Uterus (tissue), 2 donors: ENCODE measurements at regions not wholly inside any gene's neighbourhood (a gene's known extent, or its start where the extent isn't known, plus 50 kb on each side); places are given as distances from the start of the nearest gene placed in this dataset.

Experiments used
- POLR2A ChIP-seq, 2 donors: fragments of 450-650 bp; IDR thresholded peaks; one replicate each; pipeline ENCODE4 v1.6.1; 2016; ENCODE audit warnings: antibody characterized with exemption in 2 of 2, mild to moderate bottlenecking in 1 of 2, moderate library complexity in 1 of 2
- TF ChIP-seq, protein P1 (sequence below), 4 experiments: fragments of 200-600 bp in 2 of 4; fragments of 450-650 bp in 2 of 4; sonication (generic) in 2 of 4; IDR thresholded peaks; one replicate each; pipeline ENCODE4 v1.5.1; 2016 to 2019; ENCODE audit warnings: antibody characterized with exemption in 4 of 4, mild to moderate bottlenecking in 2 of 4, moderate library complexity in 1 of 4

DNA sequence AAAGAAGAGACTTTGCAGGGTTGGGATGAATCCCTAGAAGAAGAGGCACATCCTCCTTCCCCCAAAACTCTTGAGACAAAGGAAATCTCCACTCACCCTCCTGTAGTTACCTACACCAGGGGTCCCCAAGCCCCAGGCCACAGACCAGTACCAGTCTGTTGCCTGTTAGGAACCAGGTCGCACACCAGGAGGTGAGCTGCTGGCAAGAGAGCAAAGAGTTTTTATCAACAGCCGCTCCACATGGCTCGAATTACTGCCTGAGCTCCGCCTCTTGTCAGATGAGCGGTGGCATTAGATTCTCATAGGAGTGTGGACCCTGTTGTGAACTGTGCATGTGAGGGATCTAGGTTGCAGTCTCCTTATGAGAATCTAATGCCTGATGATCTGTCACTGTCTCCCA is 98.9 kb downstream of the CCT6B start:
- TF ChIP-seq, protein P1, sequence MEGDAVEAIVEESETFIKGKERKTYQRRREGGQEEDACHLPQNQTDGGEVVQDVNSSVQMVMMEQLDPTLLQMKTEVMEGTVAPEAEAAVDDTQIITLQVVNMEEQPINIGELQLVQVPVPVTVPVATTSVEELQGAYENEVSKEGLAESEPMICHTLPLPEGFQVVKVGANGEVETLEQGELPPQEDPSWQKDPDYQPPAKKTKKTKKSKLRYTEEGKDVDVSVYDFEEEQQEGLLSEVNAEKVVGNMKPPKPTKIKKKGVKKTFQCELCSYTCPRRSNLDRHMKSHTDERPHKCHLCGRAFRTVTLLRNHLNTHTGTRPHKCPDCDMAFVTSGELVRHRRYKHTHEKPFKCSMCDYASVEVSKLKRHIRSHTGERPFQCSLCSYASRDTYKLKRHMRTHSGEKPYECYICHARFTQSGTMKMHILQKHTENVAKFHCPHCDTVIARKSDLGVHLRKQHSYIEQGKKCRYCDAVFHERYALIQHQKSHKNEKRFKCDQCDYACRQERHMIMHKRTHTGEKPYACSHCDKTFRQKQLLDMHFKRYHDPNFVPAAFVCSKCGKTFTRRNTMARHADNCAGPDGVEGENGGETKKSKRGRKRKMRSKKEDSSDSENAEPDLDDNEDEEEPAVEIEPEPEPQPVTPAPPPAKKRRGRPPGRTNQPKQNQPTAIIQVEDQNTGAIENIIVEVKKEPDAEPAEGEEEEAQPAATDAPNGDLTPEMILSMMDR (IDR thresholded peaks at IDR 0.05), result no peak
- no peak for TF ChIP-seq POLR2A (IDR thresholded peaks at IDR 0.05)
